Caco-2 (cell line): ENCODE measurements at regions not wholly inside any gene's neighbourhood (a gene's known extent, or its start where the extent isn't known, plus 50 kb on each side); places are given as distances from the start of the nearest gene placed in this dataset.

Source experiments
- BruUV-seq: library from RNA; stranded (reverse); fragments of 400-500 nt; replicated peaks from 2 replicates; lab custom pipeline; 2021; lab: Mats Ljungman, UMichigan
- CTCF ChIA-PET: fragments of 300-600 bp; sonication (Branson Sonifier 250); formaldehyde crosslinking; loops from one replicate; lab custom pipeline; 2022; ENCODE audit warnings: antibody characterized with exemption; lab: Charles Lee
- POLR2A ChIA-PET: fragments of 300-600 bp; sonication (Branson Sonifier 250); formaldehyde crosslinking; loops from one replicate; lab custom pipeline; 2022; ENCODE audit warnings: antibody characterized with exemption; lab: Charles Lee
- DNase-seq, 2 experiments: peaks; one replicate each; pipeline versions ENCODE4 v3.0.0 to v3.0.0-alpha.2; 2020 to 2022
- H3K27me3 ChIP-seq: replicated peaks from 2 replicates; pipeline ENCODE4 v1.6.0; 2011; ENCODE audit warnings: low read length; ENCODE audit not compliant: control insufficient read depth, insufficient read depth
- H3K36me3 ChIP-seq: 2 replicates; pipeline ENCODE4 v1.5.1; 2011; ENCODE audit warnings: low read length; ENCODE audit not compliant: control insufficient read depth, insufficient read depth
- H3K4me1 ChIP-seq: fragments of 250-450 bp; sonication (Bioruptor Pico); 2 replicates; pipeline ENCODE4 v1.5.1; 2020; ENCODE audit warnings: mild to moderate bottlenecking
- H3K4me3 ChIP-seq: 2 replicates; pipeline ENCODE4 v1.5.1; 2011; ENCODE audit warnings: low read depth, mild to moderate bottlenecking, control low read depth, low read length
- H3K9me3 ChIP-seq: fragments of 250-450 bp; sonication (Bioruptor Pico); 2 replicates; pipeline ENCODE4 v1.5.1; 2020; ENCODE audit warnings: mild to moderate bottlenecking, moderate library complexity
- H3K27ac Mint-ChIP-seq: one replicate; pipeline ENCODE4 v1.8.0; 2022; ENCODE audit warnings: mixed read lengths; ENCODE audit not compliant: unreplicated experiment
- H3K27me3 Mint-ChIP-seq: one replicate; pipeline ENCODE4 v1.8.0; 2022; ENCODE audit warnings: mixed read lengths; ENCODE audit not compliant: insufficient read depth, unreplicated experiment
- H3K36me3 Mint-ChIP-seq: one replicate; pipeline ENCODE4 v1.8.0; 2022; ENCODE audit warnings: mild to moderate bottlenecking, mixed read lengths; ENCODE audit not compliant: insufficient read depth, unreplicated experiment
- H3K4me1 Mint-ChIP-seq: one replicate; pipeline ENCODE4 v1.8.0; 2022; ENCODE audit warnings: low read depth, mixed read lengths; ENCODE audit not compliant: unreplicated experiment
- H3K4me3 Mint-ChIP-seq: one replicate; pipeline ENCODE4 v1.8.0; 2022; ENCODE audit warnings: mild to moderate bottlenecking, moderate library complexity, mixed read lengths; ENCODE audit not compliant: unreplicated experiment
- H3K9me3 Mint-ChIP-seq: one replicate; pipeline ENCODE4 v1.8.0; 2022; ENCODE audit warnings: mixed read lengths; ENCODE audit not compliant: unreplicated experiment
- CTCF ChIP-seq, 2 experiments: fragments of 200-600 bp in 1 of 2; IDR thresholded peaks; 1 replicate in 1 of 2; 2 replicates in 1 of 2; pipeline versions ENCODE4 v1.5.1 to v1.8.0; 2011 to 2022; ENCODE audit warnings: antibody characterized with exemption in 1 of 2, control low read depth in 1 of 2, inconsistent platforms in 1 of 2, low read depth in 1 of 2, low read length in 1 of 2, mild to moderate bottlenecking in 1 of 2, moderate library complexity in 1 of 2; ENCODE audit not compliant: insufficient read depth in 1 of 2, severe bottlenecking in 1 of 2, unreplicated experiment in 1 of 2
- intact Hi-C: fragments of 100-400 bp; cut with micrococcal nuclease; formaldehyde crosslinking; loops from one replicate; pipeline ENCODE4 v1.10.0; 2022; ENCODE audit not compliant: unreplicated experiment

GRCh38 chr1:226490426-226490809 lies 58.1 kb upstream of the STUM start:
- H3K27me3 ChIP-seq, result no peaks in the 10 kb centered on the region
- peaks cover 6% of the 10 kb centered on the region for H3K4me1 Mint-ChIP-seq
- POLR2A ChIA-PET, result interaction anchor here (0.6 kb wide), 1 partner anchor 1967 kb away, joined by 4 read pairs; no protein-coding TSS in a partner anchor
- H3K9me3 ChIP-seq, result no peaks in the 10 kb centered on the region
- H3K4me3 ChIP-seq, result no peak overlapping the region
- no TSS peak for BruUV-seq
- no peaks in the 10 kb centered on the region for H3K36me3 Mint-ChIP-seq
- 0 out of 2 replicates have a peak, but pooled peaks cover under 1% of the 10 kb centered on the region for H3K4me1 ChIP-seq
- no peak for DNase-seq
- no peaks in the 10 kb centered on the region for H3K36me3 ChIP-seq
- TF ChIP-seq CTCF (IDR thresholded peaks at IDR 0.05; ENCODE audit: insufficient read depth in 1 of 2, low read depth in 1 of 2, low read length in 1 of 2, severe bottlenecking in 1 of 2, unreplicated experiment in 1 of 2), result no peak
- H3K9me3 Mint-ChIP-seq, result no peaks in the 10 kb centered on the region
- no peak overlapping the region for H3K27ac Mint-ChIP-seq
- CTCF ChIA-PET, result no interaction called here
- no peak overlapping the region for H3K4me3 Mint-ChIP-seq
- H3K27me3 Mint-ChIP-seq, result no peaks in the 10 kb centered on the region
- intact Hi-C loops, result no loop called here

- H3K36me3 Mint-ChIP-seq, result no peaks in the 10 kb centered on the region
- no peak for DNase-seq
- no TSS peak for BruUV-seq
- H3K4me3 Mint-ChIP-seq, result no peak overlapping the region
- H3K36me3 ChIP-seq, result no peaks in the 10 kb centered on the region
- ChIA-PET CTCF (interaction anchor here (0.7 kb wide), 1 partner anchor 1639 kb away, joined by 3 read pairs; no protein-coding TSS in a partner anchor), POLR2A (no interaction called here)
- no peak overlapping the region for H3K27ac Mint-ChIP-seq
- intact Hi-C loops, result no loop called here
- no peaks in the 10 kb centered on the region for H3K27me3 ChIP-seq
- 0 out of 2 replicates have a peak, but pooled peaks cover 7% of the 10 kb centered on the region for H3K4me1 ChIP-seq
- H3K4me1 Mint-ChIP-seq, result peaks cover 14% of the 10 kb centered on the region
- no peak for TF ChIP-seq CTCF (IDR thresholded peaks at IDR 0.05; ENCODE audit: insufficient read depth in 1 of 2, low read depth in 1 of 2, low read length in 1 of 2, severe bottlenecking in 1 of 2, unreplicated experiment in 1 of 2)
- H3K9me3 ChIP-seq, result no peaks in the 10 kb centered on the region
- no peak overlapping the region for H3K4me3 ChIP-seq
- H3K27me3 Mint-ChIP-seq, result no peaks in the 10 kb centered on the region
- H3K9me3 Mint-ChIP-seq, result no peaks in the 10 kb centered on the region
These were observed 57.3 kb upstream of the STUM start for GRCh38 chr1:226491093-226491850.

- Mint-ChIP-seq H3K27me3 (no peaks in the 10 kb centered on the region), H3K4me1 (peaks cover 22% of the 10 kb centered on the region), H3K27ac (no peak overlapping the region), H3K36me3 (no peaks in the 10 kb centered on the region), H3K9me3 (no peaks in the 10 kb centered on the region), H3K4me3 (no peak overlapping the region)
- Histone ChIP-seq H3K27me3 (no peaks in the 10 kb centered on the region), H3K4me3 (no peak overlapping the region), H3K4me1 (0 out of 2 replicates have a peak, but pooled peaks cover 10% of the 10 kb centered on the region), H3K9me3 (no peaks in the 10 kb centered on the region), H3K36me3 (no peaks in the 10 kb centered on the region)
- no peak for DNase-seq
- POLR2A ChIA-PET, result no interaction called here
- intact Hi-C loops, result no loop called here
- CTCF ChIA-PET, result no interaction called here
- TF ChIP-seq CTCF (IDR thresholded peaks at IDR 0.05; ENCODE audit: insufficient read depth in 1 of 2, low read depth in 1 of 2, low read length in 1 of 2, severe bottlenecking in 1 of 2, unreplicated experiment in 1 of 2), result no peak
- BruUV-seq, result no TSS peak
These were observed 56.0 kb upstream of the STUM start for GRCh38 chr1:226492426-226493137.
